ENCODE measurements at regions not wholly inside any gene's neighbourhood (a gene's known extent, or its start where the extent isn't known, plus 50 kb on each side); places are given as distances from the start of the nearest gene placed in this dataset.

DNA sequence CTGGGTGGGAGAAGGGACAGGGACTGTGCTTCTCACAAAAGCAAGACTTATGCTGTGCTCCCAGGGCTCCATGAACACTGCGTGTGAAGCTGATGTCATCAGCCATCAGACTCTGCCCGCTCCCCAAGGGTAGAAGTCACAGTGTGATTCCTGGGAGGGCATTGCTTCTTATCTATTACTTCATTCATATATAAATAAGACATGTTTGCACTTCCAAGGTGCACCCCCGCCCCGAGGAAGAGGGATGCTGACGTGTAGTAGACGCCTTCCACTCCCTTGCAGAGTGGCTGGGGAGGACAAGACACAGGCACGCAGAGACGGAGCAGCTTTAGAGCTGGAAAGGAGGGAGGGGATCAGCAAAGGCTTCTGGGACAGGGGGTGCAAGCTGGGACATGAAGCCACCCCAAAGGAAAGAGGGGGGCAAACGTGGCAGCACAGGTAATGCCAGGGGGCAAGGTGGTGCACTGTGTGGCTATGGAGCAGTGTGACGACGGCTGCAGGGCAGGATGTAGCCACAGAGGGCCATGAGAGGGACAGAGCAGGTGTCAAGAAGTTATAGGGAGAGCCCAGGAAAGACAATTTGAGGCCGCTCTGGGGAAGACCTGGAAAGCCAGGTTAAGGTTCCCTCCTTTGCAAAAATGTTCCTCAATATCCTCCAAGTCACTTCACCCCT, 558.5 kb downstream of the MN1 start:
- H3K9ac ChIP-seq (ENCODE audit: low read depth, low read length, poor library complexity) = no peak overlapping the region
- H4K8ac ChIP-seq (ENCODE audit: low read depth, low read length) = no peak overlapping the region
- DNase-seq (ENCODE audit: low spot score) = no peak
- no peaks in the 10 kb centered on the region for H3K79me1 ChIP-seq (ENCODE audit: low read depth, low read length)
- H3K4ac ChIP-seq (ENCODE audit: low read length) = no peak overlapping the region
- no peak overlapping the region for H3K14ac ChIP-seq (ENCODE audit: low read length)
- H3K27me3 ChIP-seq (ENCODE audit: control insufficient read depth in 3 of 3, insufficient read depth in 3 of 3, low read depth in 1 of 3, low read length in 3 of 3) = no peaks in the 10 kb centered on the region
- H3K23ac ChIP-seq (ENCODE audit: low read depth, low read length, poor library complexity) = peak overlapping the region; percentile 32
- H3K4me1 ChIP-seq (ENCODE audit: control insufficient read depth in 2 of 2, insufficient read depth in 1 of 2, low read depth in 1 of 2, low read length in 2 of 2) = peaks cover 13 to 65% of the 10 kb centered on the region in 2 donors
- H3K36me3 ChIP-seq (replicated peaks in 1 of 2; ENCODE audit: control insufficient read depth in 2 of 2, insufficient read depth in 2 of 2, low read length in 2 of 2) = no peaks in the 10 kb centered on the region
- no peaks in the 10 kb centered on the region for H3K9me3 ChIP-seq (replicated peaks in 1 of 2; ENCODE audit: control insufficient read depth in 2 of 2, insufficient read depth in 1 of 2, low read depth in 1 of 2, low read length in 2 of 2)
- H2BK12ac ChIP-seq (ENCODE audit: low read length) = no peak overlapping the region
- peak overlapping the region; percentile 25 for H2AFZ ChIP-seq (ENCODE audit: low read length)
- H3K27ac ChIP-seq (replicated peaks; ENCODE audit: low read length) = no peak overlapping the region
- H3K18ac ChIP-seq (ENCODE audit: low read length) = peak overlapping the region; percentile 27
- no CpG with 5 or more reads among the region's 12 CpGs for WGBS, 2 donors (ENCODE audit: extremely low coverage in 2 of 2, insufficient read length in 2 of 2, insufficient replicate concordance in 1 of 2)
- H3K4me3 ChIP-seq (ENCODE audit: low read length in 2 of 2) = no peak overlapping the region
- no peak overlapping the region for H2BK5ac ChIP-seq (ENCODE audit: low read length)
- H2AK5ac ChIP-seq (ENCODE audit: low read depth, low read length) = peak overlapping the region; percentile 24
- no peak overlapping the region for H2BK120ac ChIP-seq (ENCODE audit: low read depth, low read length)
- no peak overlapping the region for H2BK15ac ChIP-seq (ENCODE audit: low read length)
- no peak overlapping the region for H4K91ac ChIP-seq (ENCODE audit: low read depth, low read length, poor library complexity)
- no peak overlapping the region for H3K4me2 ChIP-seq (ENCODE audit: insufficient read depth, low read length, poor library complexity, severe bottlenecking)

- Histone ChIP-seq H3K4me3 (ENCODE audit: low read length in 2 of 2) (no peak overlapping the region), H3K9ac (ENCODE audit: low read depth, low read length, poor library complexity) (no peak overlapping the region), H3K27ac (replicated peaks; ENCODE audit: low read length) (no peak overlapping the region), H2AK5ac (ENCODE audit: low read depth, low read length) (no peak overlapping the region), H3K9me3 (replicated peaks in 1 of 2; ENCODE audit: control insufficient read depth in 2 of 2, insufficient read depth in 1 of 2, low read depth in 1 of 2, low read length in 2 of 2) (no peaks in the 10 kb centered on the region), H2BK15ac (ENCODE audit: low read length) (no peak overlapping the region), H2BK5ac (ENCODE audit: low read length) (no peak overlapping the region), H3K4me2 (ENCODE audit: insufficient read depth, low read length, poor library complexity, severe bottlenecking) (no peak overlapping the region), H4K8ac (ENCODE audit: low read depth, low read length) (no peak overlapping the region), H3K4ac (ENCODE audit: low read length) (no peak overlapping the region), H2BK12ac (ENCODE audit: low read length) (no peak overlapping the region), H3K27me3 (ENCODE audit: control insufficient read depth in 3 of 3, insufficient read depth in 3 of 3, low read depth in 1 of 3, low read length in 3 of 3) (no peaks in the 10 kb centered on the region), H4K91ac (ENCODE audit: low read depth, low read length, poor library complexity) (no peak overlapping the region), H3K14ac (ENCODE audit: low read length) (no peak overlapping the region), H3K4me1 (ENCODE audit: control insufficient read depth in 2 of 2, insufficient read depth in 1 of 2, low read depth in 1 of 2, low read length in 2 of 2) (peaks cover 9 to 60% of the 10 kb centered on the region in 2 donors), H3K18ac (ENCODE audit: low read length) (no peak overlapping the region), H2BK120ac (ENCODE audit: low read depth, low read length) (no peak overlapping the region), H3K36me3 (replicated peaks in 1 of 2; ENCODE audit: control insufficient read depth in 2 of 2, insufficient read depth in 2 of 2, low read length in 2 of 2) (no peaks in the 10 kb centered on the region), H2AFZ (ENCODE audit: low read length) (no peak overlapping the region), H3K23ac (ENCODE audit: low read depth, low read length, poor library complexity) (no peak overlapping the region), H3K79me1 (ENCODE audit: low read depth, low read length) (no peaks in the 10 kb centered on the region)
- no peak for DNase-seq (ENCODE audit: low spot score)
- no CpG with 5 or more reads among the region's 3 CpGs for WGBS, 2 donors (ENCODE audit: extremely low coverage in 2 of 2, insufficient read length in 2 of 2, insufficient replicate concordance in 1 of 2)
Measured at GRCh38 chr22:27244328-27244727, 557.2 kb downstream of the MN1 start.

DNA sequence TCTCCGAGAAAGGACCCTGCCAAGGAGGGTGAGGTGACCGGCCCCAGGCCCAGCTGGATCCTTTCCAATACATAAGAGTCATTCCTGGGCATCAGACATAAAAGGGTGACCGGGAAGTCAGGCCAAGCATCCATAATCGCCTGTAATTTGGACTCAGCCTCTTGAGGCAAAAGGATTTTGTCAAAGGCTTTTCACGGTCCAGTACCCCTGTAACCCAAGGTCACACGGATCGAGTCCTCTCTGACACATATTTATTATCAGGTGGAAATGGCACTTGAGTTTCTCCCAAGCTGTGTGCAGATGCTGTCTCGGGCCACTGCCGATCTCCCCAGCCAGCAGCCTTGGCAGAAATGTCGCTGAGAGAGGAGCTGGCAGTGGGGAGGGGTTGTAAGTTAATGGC, 556.5 kb downstream of the MN1 start:
- Histone ChIP-seq H2BK12ac (ENCODE audit: low read length) (no peak overlapping the region), H3K4me3 (ENCODE audit: low read length in 2 of 2) (no peak overlapping the region), H3K4ac (ENCODE audit: low read length) (no peak overlapping the region), H2BK120ac (ENCODE audit: low read depth, low read length) (no peak overlapping the region), H2BK5ac (ENCODE audit: low read length) (no peak overlapping the region), H3K18ac (ENCODE audit: low read length) (peak overlapping the region; percentile 30), H3K27ac (replicated peaks; ENCODE audit: low read length) (no peak overlapping the region), H3K9ac (ENCODE audit: low read depth, low read length, poor library complexity) (no peak overlapping the region), H4K8ac (ENCODE audit: low read depth, low read length) (no peak overlapping the region), H3K14ac (ENCODE audit: low read length) (no peak overlapping the region), H4K91ac (ENCODE audit: low read depth, low read length, poor library complexity) (no peak overlapping the region), H3K27me3 (ENCODE audit: control insufficient read depth in 3 of 3, insufficient read depth in 3 of 3, low read depth in 1 of 3, low read length in 3 of 3) (no peaks in the 10 kb centered on the region), H3K9me3 (replicated peaks in 1 of 2; ENCODE audit: control insufficient read depth in 2 of 2, insufficient read depth in 1 of 2, low read depth in 1 of 2, low read length in 2 of 2) (no peaks in the 10 kb centered on the region), H2AK5ac (ENCODE audit: low read depth, low read length) (peak overlapping the region; percentile 8), H3K4me2 (ENCODE audit: insufficient read depth, low read length, poor library complexity, severe bottlenecking) (no peak overlapping the region), H3K23ac (ENCODE audit: low read depth, low read length, poor library complexity) (no peak overlapping the region), H3K36me3 (replicated peaks in 1 of 2; ENCODE audit: control insufficient read depth in 2 of 2, insufficient read depth in 2 of 2, low read length in 2 of 2) (no peaks in the 10 kb centered on the region), H2AFZ (ENCODE audit: low read length) (no peak overlapping the region), H3K79me1 (ENCODE audit: low read depth, low read length) (no peaks in the 10 kb centered on the region), H3K4me1 (ENCODE audit: control insufficient read depth in 2 of 2, insufficient read depth in 1 of 2, low read depth in 1 of 2, low read length in 2 of 2) (peaks cover 3 to 53% of the 10 kb centered on the region in 2 donors), H2BK15ac (ENCODE audit: low read length) (no peak overlapping the region)
- WGBS, 2 donors (ENCODE audit: extremely low coverage in 2 of 2, insufficient read length in 2 of 2, insufficient replicate concordance in 1 of 2) = no CpG with 5 or more reads among the region's 10 CpGs
- no peak for DNase-seq (ENCODE audit: low spot score)

DNA sequence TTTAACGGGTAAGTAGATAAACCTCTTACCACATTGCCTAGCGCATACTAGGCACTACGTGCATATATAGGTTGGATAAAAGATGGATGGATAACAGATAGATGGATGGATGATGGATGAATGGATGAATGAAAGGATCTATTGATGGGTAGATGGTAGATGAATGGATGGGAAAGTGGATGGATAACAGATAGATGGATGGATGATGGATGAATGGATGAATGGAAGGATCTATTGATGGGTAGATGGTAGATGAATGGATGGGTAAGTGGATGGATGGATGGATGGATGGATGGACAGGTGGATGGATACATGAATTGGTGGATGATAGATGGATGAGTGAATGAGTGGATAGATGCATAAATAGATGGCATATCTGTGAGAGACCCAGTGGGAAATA, 555.0 kb downstream of the MN1 start:
- no peak overlapping the region for H3K14ac ChIP-seq (ENCODE audit: low read length)
- no peak overlapping the region for H3K4me2 ChIP-seq (ENCODE audit: insufficient read depth, low read length, poor library complexity, severe bottlenecking)
- no peaks in the 10 kb centered on the region for H3K27me3 ChIP-seq (ENCODE audit: control insufficient read depth in 3 of 3, insufficient read depth in 3 of 3, low read depth in 1 of 3, low read length in 3 of 3)
- H3K27ac ChIP-seq (replicated peaks; ENCODE audit: low read length) = no peak overlapping the region
- H2BK5ac ChIP-seq (ENCODE audit: low read length) = no peak overlapping the region
- no peak overlapping the region for H2BK120ac ChIP-seq (ENCODE audit: low read depth, low read length)
- H3K23ac ChIP-seq (ENCODE audit: low read depth, low read length, poor library complexity) = no peak overlapping the region
- peaks cover 0 to 4% of the 10 kb centered on the region in 2 donors for H3K9me3 ChIP-seq (replicated peaks in 1 of 2; ENCODE audit: control insufficient read depth in 2 of 2, insufficient read depth in 1 of 2, low read depth in 1 of 2, low read length in 2 of 2)
- no peak overlapping the region for H3K4ac ChIP-seq (ENCODE audit: low read length)
- no peak overlapping the region for H4K8ac ChIP-seq (ENCODE audit: low read depth, low read length)
- H3K4me3 ChIP-seq (ENCODE audit: low read length in 2 of 2) = no peak overlapping the region
- no peak overlapping the region for H3K9ac ChIP-seq (ENCODE audit: low read depth, low read length, poor library complexity)
- H2BK12ac ChIP-seq (ENCODE audit: low read length) = no peak overlapping the region
- peaks cover 3 to 52% of the 10 kb centered on the region in 2 donors for H3K4me1 ChIP-seq (ENCODE audit: control insufficient read depth in 2 of 2, insufficient read depth in 1 of 2, low read depth in 1 of 2, low read length in 2 of 2)
- H2AFZ ChIP-seq (ENCODE audit: low read length) = no peak overlapping the region
- H2AK5ac ChIP-seq (ENCODE audit: low read depth, low read length) = no peak overlapping the region
- H2BK15ac ChIP-seq (ENCODE audit: low read length) = no peak overlapping the region
- no CpG with 5 or more reads among the region's 3 CpGs for WGBS, 2 donors (ENCODE audit: extremely low coverage in 2 of 2, insufficient read length in 2 of 2, insufficient replicate concordance in 1 of 2)
- H3K36me3 ChIP-seq (replicated peaks in 1 of 2; ENCODE audit: control insufficient read depth in 2 of 2, insufficient read depth in 2 of 2, low read length in 2 of 2) = no peaks in the 10 kb centered on the region
- no peak overlapping the region for H3K18ac ChIP-seq (ENCODE audit: low read length)
- no peak overlapping the region for H4K91ac ChIP-seq (ENCODE audit: low read depth, low read length, poor library complexity)
- no peak for DNase-seq (ENCODE audit: low spot score)
- no peaks in the 10 kb centered on the region for H3K79me1 ChIP-seq (ENCODE audit: low read depth, low read length)

Measured in neuronal stem cell (in vitro differentiated cells).